DND-41 (cell line): ENCODE measurements at regions not wholly inside any gene's neighbourhood (a gene's known extent, or its start where the extent isn't known, plus 50 kb on each side); places are given as distances from the start of the nearest gene placed in this dataset.

Experiments used
- CTCF ChIP-seq: IDR thresholded peaks from 2 replicates; pipeline ENCODE4 v1.5.1; 2012; ENCODE audit warnings: borderline replicate concordance, low read length, moderate library complexity, mild to moderate bottlenecking; ENCODE audit not compliant: poor library complexity, severe bottlenecking; ENCODE audit errors: extremely low read depth
- EZH2 ChIP-seq: IDR thresholded peaks from 3 replicates; pipeline ENCODE4 v1.6.1; 2012; ENCODE audit warnings: borderline replicate concordance, low read depth, mild to moderate bottlenecking, moderate library complexity, low read length, inconsistent platforms; ENCODE audit not compliant: severe bottlenecking

- TF ChIP-seq EZH2: no peak
- TF ChIP-seq CTCF: no peak
Observed at GRCh38 chrX:27039332-27039731, 423.8 kb downstream of the PPP4R3C start.
